GM23338 (cell line): ENCODE measurements at regions not wholly inside any gene's neighbourhood (a gene's known extent, or its start where the extent isn't known, plus 50 kb on each side); places are given as distances from the start of the nearest gene placed in this dataset.

Experiments
- CREB1 ChIP-seq: fragments of 250-450 bp; sonication (Bioruptor Pico); IDR thresholded peaks from 2 replicates; pipeline ENCODE4 v1.5.0; 2020; ENCODE audit warnings: low read depth, mild to moderate bottlenecking, moderate library complexity
- EZH2 ChIP-seq: fragments of 200-600 bp; sonication (generic); IDR thresholded peaks from one replicate; pipeline ENCODE4 v1.8.0; 2017; ENCODE audit warnings: antibody characterized with exemption, mild to moderate bottlenecking, low read depth; ENCODE audit not compliant: unreplicated experiment
- EZH2phosphoT487 ChIP-seq: fragments of 200-600 bp; sonication (generic); IDR thresholded peaks from one replicate; pipeline ENCODE4 v1.8.1; 2018; ENCODE audit warnings: antibody characterized with exemption; ENCODE audit not compliant: unreplicated experiment
- POLR2AphosphoS5 ChIP-seq: IDR thresholded peaks from 2 replicates; pipeline ENCODE4 v1.6.1; 2016; ENCODE audit warnings: antibody characterized with exemption, low read depth
- STAT1 ChIP-seq: IDR thresholded peaks from one replicate; pipeline ENCODE4 v1.6.1; 2016; ENCODE audit warnings: antibody characterized with exemption; ENCODE audit not compliant: unreplicated experiment
- ZNF114 ChIP-seq: fragments of 250-450 bp; sonication (Bioruptor Pico); IDR thresholded peaks from 2 replicates; pipeline ENCODE4 v1.5.0; 2020; ENCODE audit warnings: mild to moderate bottlenecking, moderate library complexity
- TF ChIP-seq, protein P1 (sequence below), 2 experiments: fragments of 200-600 bp in 1 of 2; sonication (generic) in 1 of 2; conservative IDR thresholded peaks; 2 replicates each; pipeline versions ENCODE4 v1.5.1 to v1.6.1; 2016 to 2017; ENCODE audit warnings: antibody characterized with exemption in 2 of 2, low read depth in 2 of 2, mild to moderate bottlenecking in 2 of 2, moderate library complexity in 1 of 2
- TF ChIP-seq, protein P2 (sequence below): IDR thresholded peaks from one replicate; pipeline ENCODE4 v1.6.1; 2018; ENCODE audit warnings: antibody characterized with exemption; ENCODE audit not compliant: unreplicated experiment
- TF ChIP-seq, protein P3 (sequence below): IDR thresholded peaks from 2 replicates; pipeline ENCODE4 v1.6.1; 2016; ENCODE audit warnings: antibody characterized with exemption

DNA sequence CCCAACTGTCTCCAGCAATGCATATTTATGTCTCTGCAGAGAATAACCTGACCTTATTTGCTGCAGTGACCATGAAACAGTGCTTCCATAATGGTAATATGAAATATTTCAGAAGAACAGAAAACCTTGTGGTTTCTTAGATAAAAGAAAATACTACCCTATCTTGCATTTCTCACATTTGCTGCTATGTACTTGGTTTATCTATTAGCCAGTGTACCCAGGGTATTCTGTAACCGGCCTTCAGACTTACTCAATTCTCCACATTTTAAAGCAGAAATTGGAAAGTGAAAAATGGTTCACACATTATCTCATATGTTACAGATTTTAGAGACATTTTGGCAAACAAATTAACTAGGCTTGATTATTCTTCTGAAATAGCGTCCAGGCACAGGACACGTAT is 57.9 kb upstream of the CCDC91 start:
- TF ChIP-seq, protein P1, sequence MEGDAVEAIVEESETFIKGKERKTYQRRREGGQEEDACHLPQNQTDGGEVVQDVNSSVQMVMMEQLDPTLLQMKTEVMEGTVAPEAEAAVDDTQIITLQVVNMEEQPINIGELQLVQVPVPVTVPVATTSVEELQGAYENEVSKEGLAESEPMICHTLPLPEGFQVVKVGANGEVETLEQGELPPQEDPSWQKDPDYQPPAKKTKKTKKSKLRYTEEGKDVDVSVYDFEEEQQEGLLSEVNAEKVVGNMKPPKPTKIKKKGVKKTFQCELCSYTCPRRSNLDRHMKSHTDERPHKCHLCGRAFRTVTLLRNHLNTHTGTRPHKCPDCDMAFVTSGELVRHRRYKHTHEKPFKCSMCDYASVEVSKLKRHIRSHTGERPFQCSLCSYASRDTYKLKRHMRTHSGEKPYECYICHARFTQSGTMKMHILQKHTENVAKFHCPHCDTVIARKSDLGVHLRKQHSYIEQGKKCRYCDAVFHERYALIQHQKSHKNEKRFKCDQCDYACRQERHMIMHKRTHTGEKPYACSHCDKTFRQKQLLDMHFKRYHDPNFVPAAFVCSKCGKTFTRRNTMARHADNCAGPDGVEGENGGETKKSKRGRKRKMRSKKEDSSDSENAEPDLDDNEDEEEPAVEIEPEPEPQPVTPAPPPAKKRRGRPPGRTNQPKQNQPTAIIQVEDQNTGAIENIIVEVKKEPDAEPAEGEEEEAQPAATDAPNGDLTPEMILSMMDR (conservative IDR thresholded peaks at IDR 0.05; ENCODE audit: low read depth in 2 of 2): no peak
- TF ChIP-seq POLR2AphosphoS5 (no peak), EZH2 (no peak), CREB1 (no peak), EZH2phosphoT487 (no peak), STAT1 (no peak), ZNF114 (CRISPR knock-in tag) (no peak)
- TF ChIP-seq, protein P2, sequence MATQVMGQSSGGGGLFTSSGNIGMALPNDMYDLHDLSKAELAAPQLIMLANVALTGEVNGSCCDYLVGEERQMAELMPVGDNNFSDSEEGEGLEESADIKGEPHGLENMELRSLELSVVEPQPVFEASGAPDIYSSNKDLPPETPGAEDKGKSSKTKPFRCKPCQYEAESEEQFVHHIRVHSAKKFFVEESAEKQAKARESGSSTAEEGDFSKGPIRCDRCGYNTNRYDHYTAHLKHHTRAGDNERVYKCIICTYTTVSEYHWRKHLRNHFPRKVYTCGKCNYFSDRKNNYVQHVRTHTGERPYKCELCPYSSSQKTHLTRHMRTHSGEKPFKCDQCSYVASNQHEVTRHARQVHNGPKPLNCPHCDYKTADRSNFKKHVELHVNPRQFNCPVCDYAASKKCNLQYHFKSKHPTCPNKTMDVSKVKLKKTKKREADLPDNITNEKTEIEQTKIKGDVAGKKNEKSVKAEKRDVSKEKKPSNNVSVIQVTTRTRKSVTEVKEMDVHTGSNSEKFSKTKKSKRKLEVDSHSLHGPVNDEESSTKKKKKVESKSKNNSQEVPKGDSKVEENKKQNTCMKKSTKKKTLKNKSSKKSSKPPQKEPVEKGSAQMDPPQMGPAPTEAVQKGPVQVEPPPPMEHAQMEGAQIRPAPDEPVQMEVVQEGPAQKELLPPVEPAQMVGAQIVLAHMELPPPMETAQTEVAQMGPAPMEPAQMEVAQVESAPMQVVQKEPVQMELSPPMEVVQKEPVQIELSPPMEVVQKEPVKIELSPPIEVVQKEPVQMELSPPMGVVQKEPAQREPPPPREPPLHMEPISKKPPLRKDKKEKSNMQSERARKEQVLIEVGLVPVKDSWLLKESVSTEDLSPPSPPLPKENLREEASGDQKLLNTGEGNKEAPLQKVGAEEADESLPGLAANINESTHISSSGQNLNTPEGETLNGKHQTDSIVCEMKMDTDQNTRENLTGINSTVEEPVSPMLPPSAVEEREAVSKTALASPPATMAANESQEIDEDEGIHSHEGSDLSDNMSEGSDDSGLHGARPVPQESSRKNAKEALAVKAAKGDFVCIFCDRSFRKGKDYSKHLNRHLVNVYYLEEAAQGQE: no peak
- TF ChIP-seq, protein P3, sequence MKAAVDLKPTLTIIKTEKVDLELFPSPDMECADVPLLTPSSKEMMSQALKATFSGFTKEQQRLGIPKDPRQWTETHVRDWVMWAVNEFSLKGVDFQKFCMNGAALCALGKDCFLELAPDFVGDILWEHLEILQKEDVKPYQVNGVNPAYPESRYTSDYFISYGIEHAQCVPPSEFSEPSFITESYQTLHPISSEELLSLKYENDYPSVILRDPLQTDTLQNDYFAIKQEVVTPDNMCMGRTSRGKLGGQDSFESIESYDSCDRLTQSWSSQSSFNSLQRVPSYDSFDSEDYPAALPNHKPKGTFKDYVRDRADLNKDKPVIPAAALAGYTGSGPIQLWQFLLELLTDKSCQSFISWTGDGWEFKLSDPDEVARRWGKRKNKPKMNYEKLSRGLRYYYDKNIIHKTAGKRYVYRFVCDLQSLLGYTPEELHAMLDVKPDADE: no peak
